H9 (cell line): ENCODE measurements at regions not wholly inside any gene's neighbourhood (a gene's known extent, or its start where the extent isn't known, plus 50 kb on each side); places are given as distances from the start of the nearest gene placed in this dataset.

Source experiments
- DNase-seq: peaks from one replicate; pipeline ENCODE4 v3.0.0-alpha.2; 2017
- H2AFZ ChIP-seq: one replicate; pipeline ENCODE4 v1.6.1; 2013; ENCODE audit warnings: mild to moderate bottlenecking, low read length, control low read depth, moderate library complexity
- H2AK5ac ChIP-seq: 2 replicates; pipeline ENCODE4 v1.6.1; 2013; ENCODE audit warnings: low read length, control low read depth, mixed read lengths; ENCODE audit not compliant: insufficient read length
- H2BK120ac ChIP-seq: one replicate; pipeline ENCODE4 v1.6.1; 2013; ENCODE audit warnings: low read depth, mild to moderate bottlenecking, low read length, control low read depth, inconsistent platforms; ENCODE audit not compliant: poor library complexity, severe bottlenecking
- H2BK12ac ChIP-seq: 2 replicates; pipeline ENCODE4 v1.6.1; 2013; ENCODE audit warnings: low read length, control low read depth, mixed read lengths, low read depth; ENCODE audit not compliant: insufficient read length
- H2BK15ac ChIP-seq: 2 replicates; pipeline ENCODE4 v1.6.1; 2013; ENCODE audit warnings: low read depth, low read length, control low read depth
- H2BK20ac ChIP-seq: one replicate; pipeline ENCODE4 v1.6.1; 2013; ENCODE audit warnings: low read depth, mild to moderate bottlenecking, low read length, control low read depth, inconsistent platforms; ENCODE audit not compliant: poor library complexity, severe bottlenecking
- H2BK5ac ChIP-seq: 2 replicates; pipeline ENCODE4 v1.6.1; 2013; ENCODE audit warnings: low read length, control low read depth, mixed read lengths; ENCODE audit not compliant: insufficient read length
- H3K14ac ChIP-seq: 2 replicates; pipeline ENCODE4 v1.6.1; 2013; ENCODE audit warnings: low read length, control low read depth; ENCODE audit not compliant: insufficient read depth
- H3K18ac ChIP-seq: 2 replicates; pipeline ENCODE4 v1.6.1; 2013; ENCODE audit warnings: low read depth, mild to moderate bottlenecking, mixed read lengths, low read length, control low read depth; ENCODE audit not compliant: insufficient read length
- H3K23ac ChIP-seq: 2 replicates; pipeline ENCODE4 v1.6.1; 2013; ENCODE audit warnings: low read length, control low read depth, mixed read lengths, low read depth; ENCODE audit not compliant: insufficient read length
- H3K23me2 ChIP-seq: 2 replicates; pipeline ENCODE4 v1.6.1; 2013; ENCODE audit warnings: low read depth, mild to moderate bottlenecking, mixed read lengths, low read length, control low read depth; ENCODE audit not compliant: insufficient read length, poor library complexity, severe bottlenecking
- H3K27ac ChIP-seq: 2 replicates; pipeline ENCODE4 v1.5.1; 2013; ENCODE audit warnings: low read length, control low read depth, mixed read lengths, low read depth; ENCODE audit not compliant: insufficient read length
- H3K27me3 ChIP-seq: 2 replicates; pipeline ENCODE4 v1.6.1; 2013; ENCODE audit warnings: low read length, control low read depth, inconsistent platforms; ENCODE audit not compliant: insufficient read depth
- H3K4ac ChIP-seq: 2 replicates; pipeline ENCODE4 v1.6.1; 2013; ENCODE audit warnings: low read depth, mild to moderate bottlenecking, control low read depth, inconsistent platforms, low read length, moderate library complexity
- H3K4me1 ChIP-seq: 2 replicates; pipeline ENCODE4 v1.6.1; 2013; ENCODE audit warnings: low read length, control low read depth, inconsistent platforms; ENCODE audit not compliant: insufficient read depth
- H3K4me2 ChIP-seq: 2 replicates; pipeline ENCODE4 v1.6.1; 2013; ENCODE audit warnings: low read length, control low read depth, mixed read lengths; ENCODE audit not compliant: insufficient read length, insufficient read depth
- H3K56ac ChIP-seq: 2 replicates; pipeline ENCODE4 v1.6.1; 2013; ENCODE audit warnings: low read depth, mild to moderate bottlenecking, mixed read lengths, low read length, control low read depth; ENCODE audit not compliant: insufficient read length
- H3K79me1 ChIP-seq: 2 replicates; pipeline ENCODE4 v1.6.1; 2013; ENCODE audit warnings: low read depth, mild to moderate bottlenecking, moderate library complexity, low read length, control low read depth, inconsistent platforms; ENCODE audit not compliant: insufficient read depth, poor library complexity, severe bottlenecking
- H3K79me2 ChIP-seq: 2 replicates; pipeline ENCODE4 v1.6.1; 2013; ENCODE audit warnings: low read length, control low read depth, inconsistent platforms; ENCODE audit not compliant: insufficient read depth
- H3K9ac ChIP-seq: 2 replicates; pipeline ENCODE4 v1.6.1; 2013; ENCODE audit warnings: low read length, control low read depth, mixed read lengths; ENCODE audit not compliant: insufficient read length; ENCODE audit errors: extremely low read depth
- H3K9me3 ChIP-seq: one replicate; pipeline ENCODE4 v1.6.1; 2013; ENCODE audit warnings: low read depth, low read length, inconsistent platforms; ENCODE audit not compliant: control insufficient read depth
- H3T11ph ChIP-seq: one replicate; pipeline ENCODE4 v1.6.1; 2013; ENCODE audit warnings: mild to moderate bottlenecking, low read length, control low read depth, inconsistent platforms
- H4K20me1 ChIP-seq: one replicate; pipeline ENCODE4 v1.6.1; 2013; ENCODE audit not compliant: control insufficient read depth, insufficient read length, insufficient read depth
- H4K5ac ChIP-seq: 2 replicates; pipeline ENCODE4 v1.6.1; 2013; ENCODE audit warnings: low read depth, mild to moderate bottlenecking, mixed read lengths, low read length, control low read depth; ENCODE audit not compliant: insufficient read length
- H4K8ac ChIP-seq: replicated peaks from 2 replicates; pipeline ENCODE4 v1.6.1; 2013; ENCODE audit warnings: low read length, control low read depth, mixed read lengths, low read depth; ENCODE audit not compliant: insufficient read length
- H4K91ac ChIP-seq: 2 replicates; pipeline ENCODE4 v1.6.1; 2013; ENCODE audit warnings: low read depth, mild to moderate bottlenecking, moderate library complexity, mixed read lengths, low read length, control low read depth; ENCODE audit not compliant: insufficient read length
- H3K27ac Mint-ChIP-seq, 3 experiments: 2 replicates in 2 of 3; 3 replicates in 1 of 3; pipeline ENCODE4 v1.8.0; 2020 to 2021; ENCODE audit warnings: mixed read lengths in 3 of 3, mild to moderate bottlenecking in 1 of 3, moderate library complexity in 1 of 3
- H3K27me3 Mint-ChIP-seq: 2 replicates; pipeline ENCODE4 v1.8.0; 2021; ENCODE audit warnings: low read depth, mild to moderate bottlenecking, moderate library complexity, mixed read lengths
- H3K36me3 Mint-ChIP-seq, 3 experiments: 2 replicates in 2 of 3; 3 replicates in 1 of 3; pipeline ENCODE4 v1.8.0; 2020 to 2021; ENCODE audit warnings: low read depth in 3 of 3, mixed read lengths in 3 of 3; ENCODE audit not compliant: insufficient read depth in 1 of 3
- H3K4me1 Mint-ChIP-seq, 2 experiments: 2 replicates each; pipeline ENCODE4 v1.8.0; 2020; ENCODE audit warnings: mixed read lengths in 2 of 2
- H3K4me3 Mint-ChIP-seq, 2 experiments: 2 replicates in 1 of 2; 3 replicates in 1 of 2; pipeline ENCODE4 v1.8.0; 2020 to 2021; ENCODE audit warnings: mild to moderate bottlenecking in 2 of 2, mixed read lengths in 2 of 2, moderate library complexity in 1 of 2
- H3K9me3 Mint-ChIP-seq, 2 experiments: 2 replicates in 1 of 2; 3 replicates in 1 of 2; pipeline ENCODE4 v1.8.0; 2020; ENCODE audit warnings: mild to moderate bottlenecking in 2 of 2, mixed read lengths in 2 of 2, moderate library complexity in 1 of 2
- CTCF ChIP-seq: fragments of 200-600 bp; sonication (generic); conservative IDR thresholded peaks from 3 replicates; pipeline ENCODE4 v1.8.0; 2021; ENCODE audit warnings: antibody characterized with exemption, mild to moderate bottlenecking
- WGBS: extraction: QIAGEN DNeasy Blood & Tissue Kit; methylation state at CpG from one replicate; pipeline ENCODE4 v1.1.7; 2013; ENCODE audit warnings: missing lambda C conversion rate, low lambda C conversion rate, mixed read lengths; ENCODE audit not compliant: insufficient read length; ENCODE audit errors: extremely low coverage; 5-methylcytosine and 5-hydroxymethylcytosine counted together

DNA sequence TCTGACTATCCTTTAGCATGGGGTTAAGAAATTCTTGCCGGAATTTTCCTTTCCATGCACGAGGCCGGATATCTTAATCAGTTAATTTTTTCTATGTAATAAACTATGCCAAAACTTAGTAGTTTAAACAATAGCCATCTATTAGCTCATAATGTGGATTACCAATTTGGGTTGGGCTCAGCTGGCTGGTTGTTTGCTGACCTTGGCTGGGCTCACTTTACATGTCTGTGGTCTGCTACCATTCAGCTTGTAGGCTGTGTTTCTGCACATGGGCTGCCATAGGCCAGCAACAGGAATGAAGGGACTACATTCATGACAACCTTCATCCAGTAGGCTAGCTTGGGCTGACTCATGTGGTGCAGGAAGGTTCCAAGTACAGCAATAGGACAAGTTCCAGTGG lies 56.0 kb upstream of the NTPCR start:
- H3K9ac ChIP-seq: no peak overlapping the region
- H3T11ph ChIP-seq: no peak overlapping the region
- no peak overlapping the region for H3K56ac ChIP-seq
- no peak overlapping the region for H4K8ac ChIP-seq
- no peak overlapping the region for H3K27ac ChIP-seq
- H3K27ac Mint-ChIP-seq: no peak overlapping the region
- H4K5ac ChIP-seq: no peak overlapping the region
- no peak overlapping the region for H3K14ac ChIP-seq
- no peak overlapping the region for H4K91ac ChIP-seq
- no peak overlapping the region for H3K18ac ChIP-seq
- peaks cover 8 to 21% of the 10 kb centered on the region in 2 experiments; a peak in 3 of 5 replicates for H3K9me3 Mint-ChIP-seq
- H2BK15ac ChIP-seq: no peak overlapping the region
- H3K23ac ChIP-seq: no peak overlapping the region
- H4K20me1 ChIP-seq: no peaks in the 10 kb centered on the region
- H3K4me1 ChIP-seq: no peaks in the 10 kb centered on the region; the same call in 1 of the 2 replicates
- H3K79me2 ChIP-seq: no peaks in the 10 kb centered on the region
- no peaks in the 10 kb centered on the region for H3K27me3 ChIP-seq
- no peak overlapping the region for H2BK120ac ChIP-seq
- no peak overlapping the region for H2BK5ac ChIP-seq
- H3K4me1 Mint-ChIP-seq: peaks cover 15 to 20% of the 10 kb centered on the region in 2 experiments
- no CpG with 5 or more reads among the region's 3 CpGs for WGBS
- no peak overlapping the region for H3K4me3 Mint-ChIP-seq
- no peak overlapping the region for H2AFZ ChIP-seq
- H2BK20ac ChIP-seq: no peak overlapping the region
- no peak overlapping the region for H3K4ac ChIP-seq
- H3K9me3 ChIP-seq: peaks cover 6% of the 10 kb centered on the region
- no peaks in the 10 kb centered on the region for H3K23me2 ChIP-seq
- H3K27me3 Mint-ChIP-seq: peaks cover 6% of the 10 kb centered on the region
- no peak overlapping the region for H2BK12ac ChIP-seq
- H3K36me3 Mint-ChIP-seq: peaks cover 0 to 10% (median 3%) of the 10 kb centered on the region in 3 experiments; a peak in 4 of 7 replicates
- no peak overlapping the region for H2AK5ac ChIP-seq
- no peak for TF ChIP-seq CTCF
- H3K79me1 ChIP-seq: no peaks in the 10 kb centered on the region
- no peak for DNase-seq
- H3K4me2 ChIP-seq: no peak overlapping the region
